Lung (tissue), 11 donors: ENCODE measurements at regions not wholly inside any gene's neighbourhood (a gene's known extent, or its start where the extent isn't known, plus 50 kb on each side); places are given as distances from the start of the nearest gene placed in this dataset.

Experiments used
- ATAC-seq: fragments of 200-7000 bp; cut with Tn5 transposase; one replicate; pipeline ENCODE4 v1.9.1; 2020; ENCODE audit warnings: moderate number of reproducible peaks; ENCODE audit not compliant: insufficient read depth, low FRiP score
- DNase-seq, 3 donors: peaks; one replicate each; pipeline ENCODE4 v3.0.0-alpha.2; 2013 to 2017
- H3K27ac ChIP-seq, 2 donors: one replicate each; pipeline ENCODE4 v1.5.1; 2013; ENCODE audit warnings: mild to moderate bottlenecking in 2 of 2, moderate library complexity in 2 of 2, control low read depth in 1 of 2, inconsistent platforms in 1 of 2, low read depth in 1 of 2, low read length in 1 of 2
- H3K27me3 ChIP-seq, 3 donors: one replicate each; pipeline ENCODE4 v1.5.1; 2013; ENCODE audit warnings: low read length in 2 of 3; ENCODE audit not compliant: control insufficient read depth in 3 of 3, insufficient read depth in 3 of 3
- H3K36me3 ChIP-seq, 4 donors: one replicate each; pipeline ENCODE4 v1.5.1; 2013; ENCODE audit warnings: low read length in 4 of 4, mild to moderate bottlenecking in 1 of 4, moderate library complexity in 1 of 4; ENCODE audit not compliant: control insufficient read depth in 4 of 4, insufficient read depth in 4 of 4
- H3K4me1 ChIP-seq, 5 donors: one replicate each; pipeline ENCODE4 v1.5.1; 2013; ENCODE audit warnings: low read length in 5 of 5, mild to moderate bottlenecking in 2 of 5, moderate library complexity in 1 of 5; ENCODE audit not compliant: control insufficient read depth in 5 of 5, insufficient read depth in 5 of 5
- H3K4me3 ChIP-seq: one replicate; pipeline ENCODE4 v1.5.1; 2013; ENCODE audit warnings: mild to moderate bottlenecking, control low read depth, moderate library complexity
- H3K9ac ChIP-seq, 2 donors: one replicate each; pipeline ENCODE4 v1.5.1; 2013; ENCODE audit warnings: low read length in 2 of 2, control low read depth in 1 of 2; ENCODE audit not compliant: insufficient read depth in 1 of 2
- H3K9me3 ChIP-seq, 4 donors: one replicate each; pipeline ENCODE4 v1.5.1; 2013; ENCODE audit warnings: low read length in 3 of 4, mild to moderate bottlenecking in 1 of 4, moderate library complexity in 1 of 4; ENCODE audit not compliant: control insufficient read depth in 4 of 4, insufficient read depth in 3 of 4
- CTCF ChIP-seq: IDR thresholded peaks from 2 replicates; pipeline ENCODE4 v1.5.1; 2012; ENCODE audit warnings: mild to moderate bottlenecking; ENCODE audit errors: control extremely low read depth, extremely low read depth
- WGBS, 2 donors: extraction: QIAGEN DNeasy Blood & Tissue Kit; methylation state at CpG; one replicate each; pipeline ENCODE4 v1.1.7; 2013; 5-methylcytosine and 5-hydroxymethylcytosine counted together
- donor health status: control.
- donor health status: control.
- donor health status: Bipolar disorder and iron deficiency.
- donor health status: healthy.
- donor health status: DM: yes; HTN: yes; CAD: no.

DNA sequence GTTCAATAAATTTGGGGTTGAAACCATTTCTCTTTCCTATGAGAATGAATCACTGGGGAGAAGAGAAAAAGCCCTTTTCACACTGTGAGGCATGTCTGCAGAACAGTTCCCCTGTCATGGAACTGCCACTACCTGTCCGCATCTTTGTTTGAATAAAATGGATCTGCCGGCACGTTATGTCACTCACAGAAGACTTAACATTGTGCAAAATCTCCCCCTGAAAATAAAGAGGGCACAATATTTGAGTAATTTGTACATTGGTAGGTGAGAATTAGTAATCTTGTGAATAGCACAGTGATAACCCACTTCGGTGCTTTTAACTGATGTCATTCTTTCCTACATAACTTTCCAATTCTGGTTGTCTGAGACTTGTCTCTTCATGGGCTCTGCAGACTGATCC lies 804.0 kb downstream of the C6orf118 start:
- Histone ChIP-seq H3K36me3 (no peaks in the 10 kb centered on the region), H3K27me3 (no peaks in the 10 kb centered on the region), H3K9ac (no peak overlapping the region), H3K4me1 (no peaks in the 10 kb centered on the region), H3K27ac (no peak overlapping the region), H3K4me3 (no peak overlapping the region), H3K9me3 (peaks cover 0 to 3% (median 0%) of the 10 kb centered on the region in 4 donors)
- TF ChIP-seq CTCF: no peak
- ATAC-seq (no peak), DNase-seq (no peak)
- 92 to 97% methylated on average over 4 of the region's 4 CpGs for WGBS, 2 donors

DNA sequence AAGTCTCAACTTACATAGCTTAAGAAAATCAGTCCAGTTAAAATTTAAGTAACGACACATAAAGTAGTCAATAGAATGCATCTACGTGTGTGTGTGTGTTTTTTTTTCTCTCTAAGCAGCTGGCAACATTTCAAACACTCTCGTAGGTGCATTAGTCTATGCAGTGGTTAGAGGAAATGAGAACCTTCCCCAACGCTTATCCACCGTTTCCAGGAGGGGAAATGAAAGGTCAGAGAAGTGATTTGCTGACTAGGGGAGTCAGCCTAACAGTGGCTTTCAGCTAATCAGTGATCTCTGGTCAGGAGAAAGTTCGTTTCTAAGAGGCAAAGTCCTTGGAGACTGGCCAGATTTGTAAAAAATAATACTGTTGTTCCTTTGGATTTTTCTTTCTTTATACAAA lies 806.6 kb downstream of the C6orf118 start:
- no peaks in the 10 kb centered on the region for H3K9me3 ChIP-seq
- DNase-seq: peak in 2 of 3 donors; percentile 32 to 53
- no peaks in the 10 kb centered on the region for H3K27me3 ChIP-seq
- H3K27ac ChIP-seq: no peak overlapping the region
- no peaks in the 10 kb centered on the region for H3K36me3 ChIP-seq
- ATAC-seq: no peak
- no peak overlapping the region for H3K4me3 ChIP-seq
- no peak overlapping the region for H3K9ac ChIP-seq
- no peak for TF ChIP-seq CTCF
- 6 to 11% methylated on average over 6 of the region's 6 CpGs for WGBS, 2 donors
- H3K4me1 ChIP-seq: no peaks in the 10 kb centered on the region

- 88 to 90% methylated on average over 7 of the region's 7 CpGs for WGBS, 2 donors
- TF ChIP-seq CTCF: no peak
- ATAC-seq (no peak), DNase-seq (no peak)
- H3K36me3 ChIP-seq: no peaks in the 10 kb centered on the region
- H3K27me3 ChIP-seq: no peaks in the 10 kb centered on the region
- peaks cover 0 to 5% (median 0%) of the 10 kb centered on the region in 4 donors for H3K9me3 ChIP-seq
- no peak overlapping the region for H3K9ac ChIP-seq
- H3K27ac ChIP-seq: no peak overlapping the region
- H3K4me1 ChIP-seq: no peaks in the 10 kb centered on the region
- no peak overlapping the region for H3K4me3 ChIP-seq
Measured at GRCh38 chr6:164495882-164496495, 813.4 kb downstream of the C6orf118 start.

DNA sequence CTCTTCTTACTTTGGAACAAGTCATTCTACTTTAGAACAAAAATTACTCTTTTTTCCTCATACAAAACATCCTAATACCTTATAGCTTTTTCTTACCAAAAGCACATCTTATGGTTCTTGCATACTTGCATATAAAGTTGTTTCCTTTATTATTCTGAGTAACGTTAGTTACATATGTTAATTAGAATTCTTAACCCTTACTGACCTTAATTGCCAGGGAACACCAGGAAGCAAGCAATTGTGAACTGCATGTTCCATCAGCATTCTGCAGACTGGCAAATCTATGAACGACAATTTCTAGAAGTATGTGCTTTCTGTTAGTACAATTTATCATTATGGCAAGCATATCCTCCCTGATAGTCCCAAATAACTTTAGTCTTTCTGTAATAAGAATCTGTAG lies 831.0 kb downstream of the C6orf118 start:
- peaks cover 0 to 6% (median 2%) of the 10 kb centered on the region in 4 donors for H3K9me3 ChIP-seq
- DNase-seq: no peak
- ATAC-seq: no peak
- no peaks in the 10 kb centered on the region for H3K4me1 ChIP-seq
- no peaks in the 10 kb centered on the region for H3K27me3 ChIP-seq
- no peak for TF ChIP-seq CTCF
- H3K4me3 ChIP-seq: no peak overlapping the region
- WGBS, 2 donors: 13 to 15% methylated on average over 2 of the region's 2 CpGs
- H3K9ac ChIP-seq: no peak overlapping the region
- no peaks in the 10 kb centered on the region for H3K36me3 ChIP-seq
- H3K27ac ChIP-seq: no peak overlapping the region
